ENCODE measurements at regions not wholly inside any gene's neighbourhood (a gene's known extent, or its start where the extent isn't known, plus 50 kb on each side); places are given as distances from the start of the nearest gene placed in this dataset.
"Not testable (repeated sequence)": the region's sequence is repeated elsewhere in the genome, so short reads cannot be mapped to it uniquely, and the experiment has no call there.

DNA sequence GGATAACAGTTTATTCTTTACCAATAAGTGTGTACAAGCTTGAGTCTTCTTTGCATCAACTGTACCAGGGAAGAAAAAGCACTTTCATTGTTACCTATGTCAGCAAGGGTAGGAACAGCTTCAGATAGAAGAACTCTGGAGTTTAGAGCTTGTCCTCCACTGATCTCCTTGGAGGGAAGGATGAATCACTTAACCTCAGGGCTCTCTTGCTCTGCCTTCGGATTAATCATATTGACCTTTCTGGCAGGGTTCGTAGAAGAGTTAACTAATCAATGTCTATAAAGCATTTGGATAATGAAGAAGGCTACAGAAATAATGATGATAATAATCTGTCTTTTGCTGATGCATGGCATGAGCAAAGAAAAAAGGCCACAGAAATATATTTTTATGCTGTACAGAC lies 339.5 kb upstream of the TPK1 start:
- Mint-ChIP-seq H3K27me3 (no peaks in the 10 kb centered on the region), H3K9me3 (no peaks in the 10 kb centered on the region), H3K27ac (no peak overlapping the region), H3K36me3 (no peaks in the 10 kb centered on the region), H3K4me1 (no peaks in the 10 kb centered on the region), H3K4me3 (no peak overlapping the region)
- no peak for DNase-seq

DNA sequence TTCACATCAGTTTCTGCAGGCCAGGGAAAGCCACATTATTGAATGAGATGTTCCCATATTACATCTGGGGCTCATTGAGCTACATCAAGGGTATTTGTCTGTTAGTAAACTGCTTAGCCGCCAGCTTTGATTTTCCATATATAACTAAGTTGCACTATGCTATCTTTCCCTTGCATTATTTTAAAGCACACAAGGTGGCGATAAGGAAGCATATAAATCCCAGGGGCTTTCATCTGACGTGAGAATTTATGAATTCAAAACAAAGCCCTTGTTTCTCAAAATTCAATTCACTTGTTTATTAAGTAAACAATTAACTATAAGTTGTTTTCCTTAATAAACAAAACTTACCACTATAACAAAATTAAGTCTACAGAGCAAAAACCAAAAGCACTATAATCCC lies 334.1 kb upstream of the TPK1 start:
- no peak overlapping the region for H3K27ac Mint-ChIP-seq
- H3K4me1 Mint-ChIP-seq, result no peaks in the 10 kb centered on the region
- no peak for DNase-seq

DNA sequence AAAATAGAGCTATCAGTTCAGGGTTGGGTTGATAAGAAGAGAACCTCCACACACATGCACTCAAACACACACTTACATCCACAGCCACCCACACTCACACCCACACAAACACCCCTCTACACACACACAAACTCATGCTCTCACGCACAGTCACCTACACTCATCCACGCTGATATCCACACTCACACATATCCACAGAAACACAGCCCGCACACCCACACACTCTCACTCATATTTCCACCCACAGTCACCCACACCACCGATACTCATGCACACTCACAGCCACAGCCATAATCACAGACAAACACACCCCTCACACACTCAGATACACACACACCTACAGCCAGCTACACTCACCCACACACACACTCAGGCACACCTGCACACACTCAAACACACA lies 333.0 kb upstream of the TPK1 start:
- Mint-ChIP-seq H3K36me3 (no peaks in the 10 kb centered on the region), H3K27me3 (no peaks in the 10 kb centered on the region), H3K9me3 (no peaks in the 10 kb centered on the region), H3K4me3 (no peak overlapping the region), H3K27ac (no peak overlapping the region), H3K4me1 (no peaks in the 10 kb centered on the region)
- no peak for DNase-seq

More for the DNA sequence above, 334.1 kb upstream of the TPK1 start:
- Mint-ChIP-seq H3K9me3 (no peaks in the 10 kb centered on the region), H3K4me3 (no peak overlapping the region), H3K36me3 (no peaks in the 10 kb centered on the region), H3K27me3 (no peaks in the 10 kb centered on the region)

DNA sequence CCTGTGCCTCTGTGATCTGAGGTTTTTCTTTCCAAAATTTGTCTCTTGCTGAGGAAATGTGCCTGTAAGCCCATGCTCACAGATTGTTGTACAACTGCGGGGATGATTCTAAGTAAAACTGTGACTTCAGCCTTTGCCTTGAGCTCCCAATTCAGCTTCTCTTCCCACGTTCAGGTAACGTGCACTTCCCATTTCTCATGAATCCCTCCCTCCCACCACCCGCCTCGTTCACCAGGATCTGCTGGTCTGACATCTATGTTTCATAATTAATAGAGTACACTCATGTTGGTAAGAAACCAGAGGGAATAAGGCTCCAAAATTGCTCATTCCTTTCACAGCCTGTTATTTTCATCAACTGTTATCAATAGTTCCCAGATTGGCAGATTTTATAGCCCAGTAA lies 332.6 kb upstream of the TPK1 start:
- H3K4me1 Mint-ChIP-seq, result no peaks in the 10 kb centered on the region
- no peaks in the 10 kb centered on the region for H3K27me3 Mint-ChIP-seq
- no peak for DNase-seq
- H3K36me3 Mint-ChIP-seq, result no peaks in the 10 kb centered on the region
- no peaks in the 10 kb centered on the region for H3K9me3 Mint-ChIP-seq
- H3K27ac Mint-ChIP-seq, result no peak overlapping the region
- no peak overlapping the region for H3K4me3 Mint-ChIP-seq

DNA sequence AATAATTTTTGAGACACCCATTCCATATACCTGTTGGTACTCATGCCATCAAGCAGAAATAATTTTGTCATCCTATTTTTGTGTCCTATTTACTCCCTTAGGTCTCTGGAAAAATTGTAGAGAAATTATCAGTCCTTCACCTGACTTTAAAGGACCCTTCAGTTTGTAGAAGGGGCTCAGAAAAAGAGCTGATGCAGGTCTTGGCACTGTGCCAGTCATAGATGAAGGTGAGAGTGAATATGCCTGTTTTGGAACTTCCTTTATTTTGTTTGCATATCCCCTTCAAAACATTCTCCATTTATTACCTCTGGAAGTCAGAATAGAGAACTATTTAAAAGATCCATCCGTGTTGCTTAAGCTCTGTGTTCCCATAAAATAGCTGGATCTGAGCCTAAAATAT lies 321.0 kb upstream of the TPK1 start:
- no peaks in the 10 kb centered on the region for H3K36me3 Mint-ChIP-seq
- H3K4me3 Mint-ChIP-seq, result no peak overlapping the region
- no peaks in the 10 kb centered on the region for H3K4me1 Mint-ChIP-seq
- no peaks in the 10 kb centered on the region for H3K9me3 Mint-ChIP-seq
- H3K27ac Mint-ChIP-seq, result no peak overlapping the region
- DNase-seq, result no peak
- no peaks in the 10 kb centered on the region for H3K27me3 Mint-ChIP-seq

DNA sequence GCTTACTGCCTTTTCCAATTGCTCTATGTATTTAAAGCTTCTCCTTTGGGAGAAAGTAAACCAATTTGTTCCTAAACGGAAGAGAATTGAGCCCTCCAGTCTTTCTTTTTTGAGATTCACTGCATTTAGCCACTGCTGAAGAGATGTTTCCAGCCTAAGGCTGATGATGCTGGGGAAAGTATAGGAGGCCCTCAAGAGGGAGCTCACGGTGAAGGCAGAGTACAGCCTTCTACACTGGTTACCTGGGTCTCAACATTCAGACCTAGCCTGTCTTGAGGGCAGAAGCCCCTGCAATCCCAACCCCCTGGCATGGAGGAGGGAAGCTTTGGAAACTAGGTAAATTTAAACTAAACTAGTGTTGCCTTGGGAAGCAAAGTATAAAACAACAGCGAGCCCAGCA lies 316.7 kb upstream of the TPK1 start:
- Mint-ChIP-seq H3K27me3 (peaks cover 16% of the 10 kb centered on the region), H3K9me3 (no peaks in the 10 kb centered on the region), H3K4me3 (no peak overlapping the region), H3K36me3 (no peaks in the 10 kb centered on the region), H3K27ac (no peak overlapping the region), H3K4me1 (no peaks in the 10 kb centered on the region)
- DNase-seq, result no peak

DNA sequence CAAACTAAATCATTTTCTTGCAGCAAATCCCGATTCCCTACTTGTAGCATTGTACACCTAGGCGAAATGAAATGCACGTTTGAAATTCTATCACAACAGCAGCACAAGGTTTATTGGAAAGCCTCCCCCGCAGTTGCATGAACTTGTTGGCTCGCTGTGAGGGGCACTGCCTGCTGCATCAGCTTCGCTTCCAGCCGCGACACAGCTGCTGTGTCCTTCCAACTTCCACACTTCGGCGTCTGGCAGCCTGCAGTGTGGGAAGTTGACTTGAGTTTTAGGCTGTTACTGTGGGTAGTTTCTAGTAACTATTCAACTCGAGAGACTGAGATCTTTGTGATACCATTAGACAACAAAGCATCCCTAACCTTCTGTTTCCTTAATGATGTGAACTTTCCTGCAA lies 315.8 kb upstream of the TPK1 start:
- Mint-ChIP-seq H3K36me3 (no peaks in the 10 kb centered on the region), H3K27me3 (peaks cover 22% of the 10 kb centered on the region), H3K9me3 (no peaks in the 10 kb centered on the region), H3K4me3 (no peak overlapping the region), H3K4me1 (no peaks in the 10 kb centered on the region), H3K27ac (no peak overlapping the region)
- DNase-seq, result no peak

DNA sequence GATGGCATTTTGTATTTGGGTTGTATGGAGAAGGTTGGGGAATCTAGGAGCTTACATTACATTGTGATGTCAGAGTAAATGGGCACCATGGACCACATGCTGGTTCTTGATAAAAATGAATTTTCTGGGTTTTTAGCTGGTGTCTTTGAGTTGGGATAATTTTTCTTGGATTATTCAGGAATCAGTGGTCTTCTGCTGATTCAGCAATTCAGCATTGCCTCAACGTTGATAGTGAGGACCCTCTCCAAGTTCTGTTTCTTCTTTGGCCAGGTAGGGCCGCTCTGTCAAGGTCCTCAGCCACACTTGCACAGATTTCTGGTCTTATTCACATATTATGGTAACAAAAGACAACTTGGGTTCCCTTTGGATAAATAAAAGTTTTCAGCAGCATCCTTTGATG lies 312.0 kb upstream of the TPK1 start:
- Mint-ChIP-seq H3K27me3 (peaks cover 22% of the 10 kb centered on the region), H3K4me1 (no peaks in the 10 kb centered on the region), H3K4me3 (no peak overlapping the region), H3K27ac (no peak overlapping the region), H3K36me3 (no peaks in the 10 kb centered on the region), H3K9me3 (no peaks in the 10 kb centered on the region)
- DNase-seq, result no peak

DNA sequence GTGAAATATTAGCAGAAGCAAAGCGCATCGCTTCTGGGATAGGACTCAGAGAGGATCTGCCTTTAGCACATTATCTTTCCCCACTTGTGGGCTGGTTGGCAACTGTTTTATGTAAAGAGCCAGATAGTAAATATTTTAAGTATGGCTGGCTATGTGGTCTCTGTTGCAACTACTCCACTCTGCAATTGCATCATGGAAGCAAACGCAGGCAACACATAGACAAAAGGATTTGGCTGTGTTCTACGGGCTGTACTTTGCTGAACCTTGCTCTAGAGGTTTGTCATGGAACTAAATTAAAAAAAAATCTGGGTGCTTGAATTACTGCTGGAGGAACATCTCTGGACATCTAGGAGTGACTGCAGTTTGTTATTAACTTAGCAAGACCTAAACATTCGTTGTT lies 307.8 kb upstream of the TPK1 start:
- Mint-ChIP-seq H3K4me1 (no peaks in the 10 kb centered on the region), H3K4me3 (no peak overlapping the region), H3K9me3 (no peaks in the 10 kb centered on the region), H3K27ac (no peak overlapping the region), H3K36me3 (no peaks in the 10 kb centered on the region), H3K27me3 (peaks cover 6% of the 10 kb centered on the region)
- DNase-seq, result no peak

DNA sequence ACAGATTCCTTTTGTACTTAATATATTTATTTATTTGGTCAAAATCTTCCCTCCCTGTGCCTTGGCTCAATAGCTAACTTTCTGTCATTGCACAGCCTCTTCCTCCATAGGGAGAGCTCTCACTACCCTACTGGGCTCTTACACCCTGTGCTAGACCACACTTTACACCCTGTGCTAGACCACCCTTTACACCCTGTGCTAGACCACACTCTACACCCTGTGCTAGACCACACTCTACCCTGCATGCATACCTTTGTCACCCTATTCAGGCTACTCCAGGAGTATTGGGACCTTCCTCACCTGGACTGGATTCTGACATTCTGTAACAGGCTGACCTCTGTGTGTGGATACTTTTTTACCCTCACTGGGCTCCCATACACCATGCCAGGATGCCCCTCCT lies 298.5 kb upstream of the TPK1 start:
- no peaks in the 10 kb centered on the region for H3K9me3 Mint-ChIP-seq
- no peaks in the 10 kb centered on the region for H3K4me1 Mint-ChIP-seq
- no peak overlapping the region for H3K4me3 Mint-ChIP-seq
- H3K36me3 Mint-ChIP-seq, result no peaks in the 10 kb centered on the region
- no peak for DNase-seq
- H3K27ac Mint-ChIP-seq, result no peak overlapping the region
- H3K27me3 Mint-ChIP-seq, result peaks cover 10% of the 10 kb centered on the region

DNA sequence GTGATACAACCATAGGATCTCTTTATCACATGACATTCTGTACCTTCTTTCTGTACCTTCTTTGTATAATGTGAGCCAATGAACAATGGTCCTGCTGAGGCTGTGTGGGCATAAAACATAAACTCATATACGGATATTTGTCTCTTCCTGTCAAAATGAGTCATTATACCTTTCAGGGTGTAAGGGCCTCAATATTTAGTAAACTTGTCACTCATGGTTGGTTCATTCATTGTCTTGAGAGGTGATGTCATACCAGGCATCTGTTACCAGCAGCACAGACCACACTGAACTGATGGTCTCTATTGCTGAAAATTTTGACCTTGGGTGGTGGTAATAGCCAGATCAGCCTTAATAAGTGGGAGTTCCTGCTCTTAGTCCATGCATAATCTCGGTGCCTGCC lies 287.6 kb upstream of the TPK1 start:
- no peaks in the 10 kb centered on the region for H3K4me1 Mint-ChIP-seq
- H3K4me3 Mint-ChIP-seq, result no peak overlapping the region
- no peaks in the 10 kb centered on the region for H3K9me3 Mint-ChIP-seq
- H3K27ac Mint-ChIP-seq, result no peak overlapping the region
- no peaks in the 10 kb centered on the region for H3K36me3 Mint-ChIP-seq
- peaks cover 12% of the 10 kb centered on the region for H3K27me3 Mint-ChIP-seq
- DNase-seq, result no peak

DNA sequence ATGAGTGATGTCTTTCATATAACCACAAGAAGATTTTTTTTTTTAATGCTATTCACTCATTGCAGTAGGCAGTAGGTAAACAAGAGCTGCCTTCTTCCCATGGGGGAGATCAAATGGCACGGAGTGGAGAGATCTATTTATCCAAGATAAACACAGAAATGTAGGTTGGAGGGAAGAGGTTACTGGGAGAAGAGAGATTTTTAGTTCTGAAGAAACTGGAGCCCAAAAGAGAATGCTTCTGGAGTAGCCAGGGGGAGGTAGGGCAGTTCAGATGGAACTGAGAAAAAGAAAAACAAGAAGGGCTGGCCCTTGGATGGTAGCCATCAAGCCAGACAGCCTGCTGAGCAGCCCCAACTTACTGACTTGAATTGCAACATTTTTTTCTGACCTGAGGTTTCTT lies 270.1 kb upstream of the TPK1 start:
- Mint-ChIP-seq H3K36me3 (no peaks in the 10 kb centered on the region), H3K4me3 (no peak overlapping the region), H3K27ac (no peak overlapping the region), H3K9me3 (no peaks in the 10 kb centered on the region), H3K4me1 (no peaks in the 10 kb centered on the region), H3K27me3 (peaks cover 8% of the 10 kb centered on the region)
- no peak for DNase-seq

DNA sequence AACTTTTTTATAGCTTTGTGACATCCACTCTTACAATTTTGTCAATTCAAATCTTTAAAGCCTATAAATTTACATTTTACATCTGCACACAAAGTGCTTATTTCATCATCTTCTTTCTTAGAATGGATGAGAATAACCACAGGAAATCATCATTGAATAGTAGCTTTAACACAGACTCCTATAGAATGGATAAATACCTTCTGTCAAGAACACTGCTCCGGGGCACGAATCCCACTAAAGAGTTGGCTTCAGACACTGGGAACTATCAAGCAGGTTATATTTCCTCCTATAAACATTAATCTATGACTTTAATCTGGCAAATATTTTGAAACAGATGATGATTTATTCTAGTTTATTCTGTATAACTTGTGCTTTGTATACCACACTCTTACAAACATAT lies 269.7 kb upstream of the TPK1 start:
- DNase-seq, result no peak
- Mint-ChIP-seq H3K27ac (no peak overlapping the region), H3K36me3 (no peaks in the 10 kb centered on the region), H3K27me3 (peaks cover 8% of the 10 kb centered on the region), H3K9me3 (no peaks in the 10 kb centered on the region), H3K4me3 (no peak overlapping the region), H3K4me1 (no peaks in the 10 kb centered on the region)

DNA sequence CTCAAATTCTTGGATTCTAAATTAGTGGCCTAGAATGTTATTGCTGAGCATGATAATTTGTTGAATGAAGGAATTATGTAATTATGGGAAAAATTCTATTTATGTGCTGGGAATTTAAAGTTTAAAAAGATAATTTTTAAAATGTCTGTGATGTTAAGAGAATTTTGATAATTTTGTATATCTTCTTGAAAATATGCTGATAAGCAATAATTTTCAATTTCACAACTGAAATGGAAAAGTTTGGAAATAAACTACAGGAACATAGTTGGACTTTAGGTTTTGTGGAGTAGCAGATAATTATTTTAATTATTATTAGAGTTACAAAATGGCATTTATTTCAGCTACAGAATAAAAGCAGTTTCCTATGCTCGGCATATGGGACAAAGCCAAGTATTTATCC lies 268.5 kb upstream of the TPK1 start:
- peaks cover 8% of the 10 kb centered on the region for H3K27me3 Mint-ChIP-seq
- no peaks in the 10 kb centered on the region for H3K4me1 Mint-ChIP-seq
- H3K27ac Mint-ChIP-seq, result no peak overlapping the region
- H3K4me3 Mint-ChIP-seq, result no peak overlapping the region
- no peaks in the 10 kb centered on the region for H3K36me3 Mint-ChIP-seq
- DNase-seq, result no peak
- H3K9me3 Mint-ChIP-seq, result no peaks in the 10 kb centered on the region

DNA sequence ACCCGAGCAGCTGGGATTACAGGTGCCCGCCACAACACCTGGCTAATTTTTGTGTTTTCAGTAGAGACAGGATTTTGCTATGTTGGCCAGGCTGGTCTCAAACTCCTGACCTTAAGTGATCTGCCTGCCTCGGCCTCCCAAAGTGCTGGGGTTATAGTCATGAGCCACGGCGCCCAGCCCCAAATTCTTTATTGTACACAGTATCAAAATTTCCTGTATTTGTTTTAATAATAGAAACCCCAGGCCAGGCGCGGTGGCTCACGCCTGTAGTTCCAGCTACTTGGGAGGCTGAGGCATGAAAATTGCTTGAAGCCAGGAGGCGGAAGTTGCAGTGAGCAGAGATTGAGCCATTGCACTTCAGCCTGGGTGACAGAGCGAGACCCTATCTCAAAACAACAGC lies 266.3 kb upstream of the TPK1 start:
- H3K4me3 Mint-ChIP-seq, H3K4me1 Mint-ChIP-seq, H3K27ac Mint-ChIP-seq, H3K9me3 Mint-ChIP-seq, DNase-seq, H3K36me3 Mint-ChIP-seq: not testable (repeated sequence)
- H3K27me3 Mint-ChIP-seq, result peaks cover 11% of the 10 kb centered on the region

DNA sequence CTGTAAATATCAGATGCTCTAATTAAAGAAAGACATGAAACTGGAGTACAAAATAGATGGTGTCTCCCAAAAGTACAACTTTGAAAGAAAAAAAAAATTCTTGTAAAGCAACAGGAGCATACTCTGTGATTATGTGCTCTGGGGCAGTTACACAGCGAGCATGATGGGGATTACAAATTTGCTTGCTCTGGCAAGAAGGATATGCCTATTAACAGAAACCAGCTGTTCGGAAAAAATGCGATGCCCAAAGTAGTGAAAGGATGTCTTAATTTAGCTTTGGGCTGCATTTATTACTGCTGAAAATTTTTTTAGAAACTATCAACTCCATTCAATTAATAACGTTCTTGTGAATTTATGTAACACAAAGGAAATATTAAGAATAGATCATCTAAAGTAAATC lies 256.9 kb upstream of the TPK1 start:
- Mint-ChIP-seq H3K4me3 (no peak overlapping the region), H3K27ac (no peak overlapping the region), H3K9me3 (no peaks in the 10 kb centered on the region), H3K27me3 (peaks cover 3% of the 10 kb centered on the region), H3K36me3 (no peaks in the 10 kb centered on the region), H3K4me1 (no peaks in the 10 kb centered on the region)
- no peak for DNase-seq

DNA sequence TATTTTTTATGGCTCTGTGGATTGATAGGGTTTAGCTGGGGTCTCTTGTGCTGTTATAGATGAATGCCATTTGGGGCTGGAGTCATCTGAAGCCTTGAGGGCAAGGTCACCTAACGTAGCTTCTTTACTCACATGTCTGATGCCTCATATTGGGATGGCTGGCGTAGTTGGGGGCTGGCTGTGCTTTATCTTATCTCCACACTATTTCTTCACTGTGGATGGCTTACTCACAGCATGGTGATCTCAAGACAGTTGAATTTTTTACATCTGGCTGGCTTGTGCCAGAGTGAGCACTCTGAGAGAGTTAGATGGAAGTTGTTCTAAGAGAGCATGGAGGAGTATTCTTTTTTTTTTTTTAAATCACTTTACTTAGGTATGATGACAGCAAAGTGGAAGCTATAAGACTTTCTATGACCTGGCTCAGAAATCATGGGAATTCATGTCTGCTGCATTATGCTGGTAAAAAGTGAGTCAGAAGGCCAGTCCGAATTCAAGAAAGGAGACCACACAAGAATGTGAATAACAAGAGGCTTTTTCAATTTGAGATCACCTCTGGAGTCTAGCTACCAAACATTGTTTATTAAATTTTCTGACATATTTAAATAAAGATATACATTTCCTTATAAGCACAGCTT lies 252.4 kb upstream of the TPK1 start:
- no peak overlapping the region for H3K27ac Mint-ChIP-seq
- H3K27me3 Mint-ChIP-seq, result peaks cover 10% of the 10 kb centered on the region
- H3K36me3 Mint-ChIP-seq, result no peaks in the 10 kb centered on the region
- no peak overlapping the region for H3K4me3 Mint-ChIP-seq
- DNase-seq, result no peak
- peaks cover under 1% of the 10 kb centered on the region for H3K4me1 Mint-ChIP-seq
- H3K9me3 Mint-ChIP-seq, result no peaks in the 10 kb centered on the region

Measured in activated naive CD8-positive, alpha-beta T cell treated with anti-CD3 and anti-CD28 coated beads for 36 hours (primary cell).